ENCODE measurements at regions not wholly inside any gene's neighbourhood (a gene's known extent, or its start where the extent isn't known, plus 50 kb on each side); places are given as distances from the start of the nearest gene placed in this dataset.
"Not testable (repeated sequence)": the region's sequence is repeated elsewhere in the genome, so short reads cannot be mapped to it uniquely, and the experiment has no call there.

GRCh38 chr3:194893121-194893987 is 207.7 kb downstream of the FAM43A start:
- no peak for DNase-seq (ENCODE audit: low spot score in 2 of 2)
- intact Hi-C loops (cut with DNase I; ENCODE audit: low total_unique reads) = no loop called here
- TF ChIP-seq POLR2AphosphoS5 (IDR thresholded peaks at IDR 0.05) = no peak
- no peak for TF ChIP-seq POLR2A (IDR thresholded peaks at IDR 0.05)
- no peak for TF ChIP-seq CTCF (IDR thresholded peaks at IDR 0.05)
- no peak overlapping the region for H3K4me3 ChIP-seq
- peaks cover 0 to 5% of the 10 kb centered on the region in 2 donors for H3K9me3 ChIP-seq
- H3K27ac ChIP-seq = no peak overlapping the region
- H3K4me1 ChIP-seq = no peaks in the 10 kb centered on the region
- H3K36me3 ChIP-seq = no peaks in the 10 kb centered on the region
- no peaks in the 10 kb centered on the region for H3K27me3 ChIP-seq

GRCh38 chr3:194894538-194894937 is 208.9 kb downstream of the FAM43A start:
- Histone ChIP-seq H3K27me3 (no peaks in the 10 kb centered on the region), H3K9me3 (peaks cover 0 to 13% of the 10 kb centered on the region in 2 donors), H3K27ac (no peak overlapping the region), H3K4me3 (no peak overlapping the region), H3K36me3 (no peaks in the 10 kb centered on the region), H3K4me1 (no peaks in the 10 kb centered on the region)
- intact Hi-C loops (cut with DNase I; ENCODE audit: low total_unique reads) = no loop called here
- no peak for DNase-seq (ENCODE audit: low spot score in 2 of 2)
- TF ChIP-seq CTCF (IDR thresholded peaks at IDR 0.05) = no peak
- no peak for TF ChIP-seq POLR2AphosphoS5 (IDR thresholded peaks at IDR 0.05)
- no peak for TF ChIP-seq POLR2A (IDR thresholded peaks at IDR 0.05)

- Histone ChIP-seq H3K4me1 (no peaks in the 10 kb centered on the region), H3K36me3 (no peaks in the 10 kb centered on the region), H3K27me3 (no peaks in the 10 kb centered on the region), H3K27ac (no peak overlapping the region), H3K4me3 (no peak overlapping the region), H3K9me3 (peaks cover 3 to 15% of the 10 kb centered on the region in 2 donors)
- no peak for DNase-seq (ENCODE audit: low spot score in 2 of 2)
- intact Hi-C loops (cut with DNase I; ENCODE audit: low total_unique reads) = no loop called here
- no peak for TF ChIP-seq POLR2A (IDR thresholded peaks at IDR 0.05)
- TF ChIP-seq POLR2AphosphoS5 (IDR thresholded peaks at IDR 0.05) = no peak
- no peak for TF ChIP-seq CTCF (IDR thresholded peaks at IDR 0.05)
Observed at GRCh38 chr3:194900854-194901522, 215.3 kb downstream of the FAM43A start.

GRCh38 chr3:194903447-194903846 is 217.8 kb downstream of the FAM43A start:
- H3K27ac ChIP-seq; intact Hi-C loops (cut with DNase I; ENCODE audit: low total_unique reads); H3K4me1 ChIP-seq; H3K4me3 ChIP-seq; H3K36me3 ChIP-seq; DNase-seq (ENCODE audit: low spot score in 2 of 2); H3K27me3 ChIP-seq: not testable (repeated sequence)
- H3K9me3 ChIP-seq = peaks cover 3 to 15% of the 10 kb centered on the region in 2 donors

- H3K9me3 ChIP-seq; DNase-seq (ENCODE audit: low spot score in 2 of 2); H3K4me3 ChIP-seq; H3K27ac ChIP-seq; H3K36me3 ChIP-seq; H3K4me1 ChIP-seq; H3K27me3 ChIP-seq; intact Hi-C loops (cut with DNase I; ENCODE audit: low total_unique reads): not testable (repeated sequence)
Observed at GRCh38 chr3:194904999-194905398, 219.3 kb downstream of the FAM43A start.

GRCh38 chr3:194905696-194906095 is 220.0 kb downstream of the FAM43A start:
- Histone ChIP-seq H3K27ac (no peak overlapping the region), H3K36me3 (no peaks in the 10 kb centered on the region), H3K4me3 (no peak overlapping the region), H3K4me1 (no peaks in the 10 kb centered on the region), H3K9me3 (no peaks in the 10 kb centered on the region), H3K27me3 (no peaks in the 10 kb centered on the region)
- intact Hi-C loops (cut with DNase I; ENCODE audit: low total_unique reads) = no loop called here
- DNase-seq (ENCODE audit: low spot score in 2 of 2) = no peak
- TF ChIP-seq CTCF (IDR thresholded peaks at IDR 0.05) = no peak
- no peak for TF ChIP-seq POLR2AphosphoS5 (IDR thresholded peaks at IDR 0.05)
- TF ChIP-seq POLR2A (IDR thresholded peaks at IDR 0.05) = no peak
